SKM-1 (cell line): ENCODE measurements at regions not wholly inside any gene's neighbourhood (a gene's known extent, or its start where the extent isn't known, plus 50 kb on each side); places are given as distances from the start of the nearest gene placed in this dataset.
A peak's percentile ranks its signal among the peaks of the same experiment; 100 is the strongest.
"Not testable (repeated sequence)": the region's sequence is repeated elsewhere in the genome, so short reads cannot be mapped to it uniquely, and the experiment has no call there.

Experiments used
- DNase-seq: peaks from one replicate; lab custom pipeline; 2025; ENCODE audit not compliant: unreplicated experiment; lab: John Stamatoyannopoulos, UW

- peak; percentile 9 for DNase-seq
Observed at GRCh38 chr4:9604031-9604892, 160.0 kb downstream of the DEFB131A start.

- DNase-seq, result not testable (repeated sequence)
Observed at GRCh38 chr4:9604893-9605190, 160.6 kb downstream of the DEFB131A start.

- no peak for DNase-seq
Observed at GRCh38 chr4:9608300-9608699, 164.1 kb downstream of the DEFB131A start.

- not testable (repeated sequence) for DNase-seq
Observed at GRCh38 chr4:9610321-9610720, 166.1 kb downstream of the DEFB131A start.

GRCh38 chr4:9611101-9611500 lies 166.9 kb downstream of the DEFB131A start:
- DNase-seq, result no peak

GRCh38 chr4:9636411-9636810 lies 145.0 kb upstream of the DRD5 start:
- DNase-seq, result not testable (repeated sequence)

- not testable (repeated sequence) for DNase-seq
Observed at GRCh38 chr4:9659678-9660077, 121.8 kb upstream of the DRD5 start.

- not testable (repeated sequence) for DNase-seq
Observed at GRCh38 chr4:9660955-9661354, 120.5 kb upstream of the DRD5 start.

- not testable (repeated sequence) for DNase-seq
Observed at GRCh38 chr4:9670725-9671124, 110.7 kb upstream of the DRD5 start.

GRCh38 chr4:9677357-9677756 lies 104.1 kb upstream of the DRD5 start:
- not testable (repeated sequence) for DNase-seq

GRCh38 chr4:9679704-9680478 lies 101.5 kb upstream of the DRD5 start:
- DNase-seq, result no peak

GRCh38 chr4:9683174-9683573 lies 98.3 kb upstream of the DRD5 start:
- DNase-seq, result not testable (repeated sequence)

GRCh38 chr4:9685016-9685415 lies 96.4 kb upstream of the DRD5 start:
- not testable (repeated sequence) for DNase-seq

- DNase-seq, result no peak
Observed at GRCh38 chr4:9685692-9686091, 95.7 kb upstream of the DRD5 start.

GRCh38 chr4:9690636-9691237 lies 90.7 kb upstream of the DRD5 start:
- DNase-seq, result not testable (repeated sequence)

- DNase-seq, result peak; percentile 89
Observed at GRCh38 chr4:9691238-9692065, 90.0 kb upstream of the DRD5 start.

- not testable (repeated sequence) for DNase-seq
Observed at GRCh38 chr4:9692791-9693491, 88.5 kb upstream of the DRD5 start.

GRCh38 chr4:9694403-9694802 lies 87.0 kb upstream of the DRD5 start:
- not testable (repeated sequence) for DNase-seq

GRCh38 chr4:9695994-9696393 lies 85.4 kb upstream of the DRD5 start:
- DNase-seq, result not testable (repeated sequence)

GRCh38 chr4:9696561-9696960 lies 84.9 kb upstream of the DRD5 start:
- not testable (repeated sequence) for DNase-seq
